ENCODE measurements at regions not wholly inside any gene's neighbourhood (a gene's known extent, or its start where the extent isn't known, plus 50 kb on each side); places are given as distances from the start of the nearest gene placed in this dataset.

DNA sequence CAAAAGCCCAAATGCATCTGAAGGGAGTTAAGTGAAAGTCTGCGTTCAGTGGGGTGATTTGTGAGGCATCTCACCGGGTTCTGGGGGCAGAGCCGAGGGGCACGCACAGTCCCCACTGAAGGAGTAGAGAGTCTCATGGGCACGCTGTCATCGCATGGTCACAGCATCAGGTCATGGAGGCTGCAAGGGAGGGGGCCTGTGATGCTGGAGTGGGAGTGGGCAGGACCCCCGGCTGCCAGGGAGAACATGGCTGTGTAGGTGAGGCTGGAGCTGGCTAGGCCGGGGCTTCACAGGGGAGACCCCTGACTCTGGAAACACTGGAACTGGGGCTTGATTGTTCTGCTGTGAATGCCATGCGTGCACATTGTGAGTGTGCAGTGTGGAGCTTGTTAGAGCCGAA, 360.5 kb downstream of the IRX2 start:
- no peak overlapping the region for H3K4me3 ChIP-seq (ENCODE audit: low read length)
- TF ChIP-seq ZNF274 (IDR thresholded peaks at IDR 0.05; ENCODE audit: low read depth, low read length): no peak

DNA sequence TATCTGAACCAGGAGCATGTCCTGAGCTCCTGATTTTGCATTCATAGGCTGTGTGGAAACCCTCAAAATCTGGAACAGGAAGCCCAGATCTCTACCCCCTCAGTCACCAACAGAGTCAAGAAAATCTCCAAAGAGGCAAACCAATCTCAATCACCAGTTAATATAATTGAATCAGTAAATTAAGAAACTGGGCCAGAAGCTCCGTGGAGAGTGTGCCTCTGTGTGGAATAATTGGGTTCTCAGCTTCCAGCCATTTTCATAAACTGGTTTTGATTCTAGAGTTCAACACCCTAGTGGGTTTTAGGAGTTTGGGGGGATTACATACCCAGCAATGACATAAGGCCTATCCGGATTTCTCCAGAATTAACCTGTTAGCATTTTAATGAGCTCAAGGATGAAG, 362.9 kb downstream of the IRX2 start:
- no peak for TF ChIP-seq ZNF274 (IDR thresholded peaks at IDR 0.05; ENCODE audit: low read depth, low read length)
- no peak overlapping the region for H3K4me3 ChIP-seq (ENCODE audit: low read length)

DNA sequence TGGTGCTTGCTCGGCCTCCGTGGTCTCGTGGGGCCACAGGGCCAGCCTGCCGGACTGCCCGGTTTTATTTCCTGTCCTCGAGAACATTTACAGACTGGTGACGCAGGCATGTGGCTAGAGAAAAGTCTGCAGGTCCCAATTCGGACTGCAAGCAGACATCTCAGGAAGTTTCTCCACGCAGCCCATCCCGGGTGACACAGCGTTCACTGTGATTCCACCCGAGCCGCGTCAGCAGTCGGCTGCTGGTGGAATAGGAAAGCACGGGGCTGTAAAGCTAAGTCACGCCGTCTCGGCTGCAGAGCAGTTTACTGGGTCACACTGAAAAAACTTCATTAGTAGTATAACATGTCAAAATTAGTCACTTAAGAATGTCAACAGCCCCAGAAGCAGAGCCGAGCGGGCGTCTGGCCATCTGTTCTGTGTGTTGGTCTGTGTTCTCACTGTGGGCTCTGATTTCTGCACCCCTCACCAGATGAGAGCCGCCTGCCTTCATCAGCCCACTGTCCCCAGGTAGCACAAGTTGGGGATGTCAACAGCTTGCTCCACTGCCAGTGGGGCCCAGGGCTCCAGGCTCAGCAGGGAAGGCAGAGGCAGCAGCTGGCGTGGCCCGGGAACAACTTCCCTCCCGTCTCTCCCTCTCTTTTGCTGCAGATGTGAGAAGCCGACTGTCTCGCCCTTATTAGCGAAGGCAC, 363.7 kb downstream of the IRX2 start:
- no peak overlapping the region for H3K4me3 ChIP-seq (ENCODE audit: low read length)
- TF ChIP-seq ZNF274 (IDR thresholded peaks at IDR 0.05; ENCODE audit: low read depth, low read length): no peak

DNA sequence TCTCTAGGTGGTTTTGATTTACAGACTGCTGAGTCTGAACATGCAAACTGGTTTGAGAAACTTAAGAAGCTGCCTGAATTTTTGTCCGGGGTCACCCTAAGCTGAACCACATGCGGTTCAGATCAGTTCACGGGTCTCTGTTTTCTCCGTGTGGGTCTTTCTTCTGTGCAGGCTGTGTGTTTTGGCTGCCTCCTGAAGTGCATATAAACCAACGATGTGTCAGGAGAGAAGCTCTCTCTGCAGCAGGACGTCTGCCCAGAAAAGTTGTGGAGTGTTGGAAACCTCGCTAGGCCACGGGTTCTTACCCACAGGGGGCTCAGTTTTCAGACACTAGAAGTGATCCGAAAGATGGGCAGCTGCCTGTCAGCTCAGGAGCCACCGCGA, 364.2 kb downstream of the IRX2 start:
- TF ChIP-seq ZNF274 (IDR thresholded peaks at IDR 0.05; ENCODE audit: low read depth, low read length): no peak
- no peak overlapping the region for H3K4me3 ChIP-seq (ENCODE audit: low read length)

DNA sequence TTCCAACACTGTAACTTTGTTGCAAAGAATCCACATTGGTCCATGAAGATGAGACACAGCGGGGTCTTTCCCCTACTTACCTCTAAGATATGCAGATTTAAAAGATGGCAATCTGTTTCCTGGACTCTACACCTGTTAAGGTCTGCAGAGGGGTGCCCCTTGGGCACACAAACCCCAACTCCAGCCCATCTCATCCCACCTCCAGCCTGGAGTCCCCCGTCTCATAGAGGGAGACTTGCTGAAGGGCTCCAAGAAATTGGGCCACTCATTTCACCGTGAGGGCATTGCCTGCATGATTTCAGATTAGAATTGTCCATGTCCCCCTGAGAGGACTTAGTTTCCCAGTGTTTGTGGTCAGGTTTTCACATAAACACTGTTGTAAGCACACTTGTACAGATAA, 365.7 kb downstream of the IRX2 start:
- no peak overlapping the region for H3K4me3 ChIP-seq (ENCODE audit: low read length)
- no peak for TF ChIP-seq ZNF274 (IDR thresholded peaks at IDR 0.05; ENCODE audit: low read depth, low read length)

DNA sequence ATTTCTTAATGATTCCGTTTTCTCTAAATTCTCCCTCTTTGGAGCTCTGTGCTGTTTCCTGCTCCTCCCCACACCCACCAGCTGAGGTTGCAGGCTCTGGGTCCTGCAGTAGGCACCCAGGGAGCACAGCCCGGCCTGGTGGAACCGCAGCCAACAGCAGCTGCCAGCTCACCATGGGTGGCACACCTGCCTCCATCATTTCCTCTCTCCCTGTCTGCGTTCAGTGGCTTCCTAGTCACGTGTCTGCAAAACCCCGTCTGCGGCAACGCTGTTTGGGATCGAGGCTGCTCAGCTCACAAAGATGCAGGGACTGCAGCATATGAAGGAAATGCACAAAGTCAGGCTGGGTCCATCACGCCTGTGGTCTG, 367.8 kb downstream of the IRX2 start:
- no peak for TF ChIP-seq ZNF274 (IDR thresholded peaks at IDR 0.05; ENCODE audit: low read depth, low read length)
- H3K4me3 ChIP-seq (ENCODE audit: low read length): no peak overlapping the region

DNA sequence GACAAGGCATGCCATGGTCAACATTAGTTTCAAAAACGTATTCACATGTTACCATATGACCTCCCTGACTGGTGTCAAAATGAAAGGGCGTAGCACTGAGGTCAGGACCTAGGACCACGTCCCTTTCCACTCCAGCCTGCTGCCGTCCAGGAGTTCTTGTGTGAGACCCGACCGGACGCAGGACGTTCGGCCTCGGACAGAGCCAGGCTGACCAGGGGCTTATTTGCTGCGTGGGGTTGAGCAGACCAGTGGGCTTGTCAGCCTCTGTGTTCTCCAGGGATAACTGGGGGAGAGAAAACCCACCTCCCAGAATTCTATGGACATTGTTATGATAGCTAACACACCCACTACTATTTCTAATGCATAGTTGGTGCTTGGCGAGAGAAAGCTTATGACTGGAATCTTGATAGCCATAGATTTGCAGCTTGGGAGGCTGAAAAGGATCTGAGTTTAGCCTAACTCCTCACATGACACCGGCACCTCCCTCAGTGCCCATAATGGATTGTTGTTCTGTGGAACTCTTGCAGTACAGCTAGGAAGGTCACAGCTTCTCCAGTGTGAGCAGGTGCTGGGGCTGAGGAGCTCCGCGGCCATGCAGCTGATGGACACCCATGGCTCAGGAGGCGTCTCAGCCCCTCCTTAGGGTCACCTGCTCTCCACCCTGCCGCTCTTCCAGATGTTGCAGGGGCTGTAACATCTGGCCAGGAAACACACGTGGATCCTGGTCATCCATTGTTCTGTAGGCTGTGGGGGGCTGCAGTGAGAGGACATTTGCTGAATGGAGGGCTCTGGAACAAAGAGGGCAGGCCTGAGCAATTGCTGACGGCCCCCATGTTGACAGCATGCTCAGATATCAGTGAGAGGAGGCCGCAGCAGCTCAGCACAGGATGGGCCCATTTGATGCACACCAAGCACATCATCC, 368.4 kb downstream of the IRX2 start:
- H3K4me3 ChIP-seq (ENCODE audit: low read length): no peak overlapping the region
- no peak for TF ChIP-seq ZNF274 (IDR thresholded peaks at IDR 0.05; ENCODE audit: low read depth, low read length)

DNA sequence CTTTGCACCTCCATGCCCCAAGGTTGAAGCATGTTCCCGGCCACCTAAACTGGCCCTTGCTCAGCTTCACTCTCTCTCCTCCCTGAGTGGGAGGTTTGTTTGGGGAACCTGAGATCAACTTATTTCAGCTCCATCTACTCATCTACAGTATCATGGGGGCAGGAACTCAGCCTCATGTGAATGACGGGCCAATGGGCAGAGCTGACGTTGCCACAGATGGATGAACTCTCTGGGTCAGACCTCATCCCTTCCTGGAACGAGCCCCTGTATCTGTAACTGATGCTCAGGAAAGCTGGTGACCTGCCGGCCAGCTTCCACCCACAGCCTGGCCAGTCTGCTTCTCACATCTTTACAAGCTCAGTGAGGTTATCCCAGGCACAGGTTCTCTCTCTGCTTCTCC, 369.6 kb downstream of the IRX2 start:
- no peak for TF ChIP-seq ZNF274 (IDR thresholded peaks at IDR 0.05; ENCODE audit: low read depth, low read length)
- no peak overlapping the region for H3K4me3 ChIP-seq (ENCODE audit: low read length)

DNA sequence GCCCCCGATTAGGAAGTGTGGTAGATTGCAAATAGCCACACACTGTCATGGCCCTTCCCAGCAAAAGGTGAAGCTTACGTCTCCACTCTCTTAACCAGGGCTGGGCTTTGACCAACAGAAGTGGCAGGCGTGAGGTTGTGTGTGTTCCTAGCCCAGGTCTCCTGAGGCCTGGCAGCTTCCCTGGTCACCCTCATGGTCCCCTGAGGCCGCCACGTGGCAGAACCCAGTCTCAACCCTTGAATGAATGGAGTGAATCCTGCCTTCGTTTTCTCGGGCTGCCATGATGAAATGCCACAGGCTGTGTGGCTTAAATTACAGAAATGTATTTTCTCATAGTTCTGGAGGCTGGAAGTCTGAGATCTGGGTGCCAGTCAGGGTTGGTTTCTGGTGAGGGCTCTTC, 370.4 kb downstream of the IRX2 start:
- TF ChIP-seq ZNF274 (IDR thresholded peaks at IDR 0.05; ENCODE audit: low read depth, low read length): no peak
- H3K4me3 ChIP-seq (ENCODE audit: low read length): no peak overlapping the region

DNA sequence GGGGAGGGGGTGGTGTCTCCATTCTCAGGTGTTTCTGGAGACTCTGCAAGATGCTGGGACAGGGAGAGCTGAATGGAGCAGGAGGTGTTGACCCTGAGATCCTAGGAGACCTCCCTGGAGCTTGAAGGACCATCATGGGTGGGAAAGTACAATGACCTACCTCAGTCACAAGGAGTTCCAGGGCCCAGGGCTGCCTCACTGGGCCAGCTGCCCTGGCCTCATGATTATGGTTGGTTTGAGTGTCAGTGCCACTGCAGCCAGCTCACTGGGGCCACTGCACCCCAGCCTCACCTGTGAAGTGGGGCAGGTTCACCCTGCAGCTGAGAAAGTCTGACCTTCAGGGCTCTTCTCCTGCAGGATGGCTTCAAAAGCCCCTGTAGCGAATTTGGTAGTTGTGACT, 372.5 kb downstream of the IRX2 start:
- TF ChIP-seq ZNF274 (IDR thresholded peaks at IDR 0.05; ENCODE audit: low read depth, low read length): no peak
- no peak overlapping the region for H3K4me3 ChIP-seq (ENCODE audit: low read length)

DNA sequence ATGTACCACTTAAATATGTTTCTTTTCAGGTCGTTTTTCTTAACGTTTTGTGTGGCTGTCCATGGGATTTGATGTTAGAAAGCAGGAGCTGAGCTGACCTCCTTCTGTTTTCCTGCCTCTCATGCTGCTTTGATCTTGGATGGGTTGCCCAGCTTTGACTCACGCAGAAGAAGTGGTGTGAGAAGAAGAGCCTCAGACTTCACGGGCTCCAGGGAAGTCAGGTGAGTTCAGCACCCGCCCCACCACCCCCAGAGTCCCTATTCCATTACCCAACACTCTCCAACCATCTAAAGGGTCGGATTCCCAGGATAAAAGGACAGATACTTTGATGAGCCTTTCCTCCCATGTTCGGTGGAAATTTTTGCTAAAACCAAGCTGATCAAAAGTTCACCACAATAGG, 373.4 kb downstream of the IRX2 start:
- TF ChIP-seq ZNF274 (IDR thresholded peaks at IDR 0.05; ENCODE audit: low read depth, low read length): no peak
- no peak overlapping the region for H3K4me3 ChIP-seq (ENCODE audit: low read length)

DNA sequence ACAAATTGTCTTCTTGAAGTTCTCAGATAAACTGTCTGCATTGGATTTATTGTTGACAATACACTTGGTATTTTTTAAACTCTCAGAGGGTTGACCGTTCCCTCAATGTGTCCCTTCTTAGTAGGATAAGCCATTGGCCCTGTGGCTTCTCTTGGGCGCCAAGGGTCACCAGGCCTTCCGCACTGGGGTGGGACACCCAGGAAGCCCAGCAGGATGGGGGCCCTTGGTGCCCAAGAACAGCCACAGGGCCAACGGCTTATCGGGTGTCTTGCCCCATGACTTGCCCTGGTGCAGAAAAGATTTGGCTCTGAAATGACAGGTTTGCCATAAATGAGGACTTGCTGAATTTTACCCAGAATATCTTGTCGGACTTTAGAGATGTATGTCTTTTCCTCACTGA, 375.0 kb downstream of the IRX2 start:
- H3K4me3 ChIP-seq (ENCODE audit: low read length): no peak overlapping the region
- TF ChIP-seq ZNF274 (IDR thresholded peaks at IDR 0.05; ENCODE audit: low read depth, low read length): no peak

DNA sequence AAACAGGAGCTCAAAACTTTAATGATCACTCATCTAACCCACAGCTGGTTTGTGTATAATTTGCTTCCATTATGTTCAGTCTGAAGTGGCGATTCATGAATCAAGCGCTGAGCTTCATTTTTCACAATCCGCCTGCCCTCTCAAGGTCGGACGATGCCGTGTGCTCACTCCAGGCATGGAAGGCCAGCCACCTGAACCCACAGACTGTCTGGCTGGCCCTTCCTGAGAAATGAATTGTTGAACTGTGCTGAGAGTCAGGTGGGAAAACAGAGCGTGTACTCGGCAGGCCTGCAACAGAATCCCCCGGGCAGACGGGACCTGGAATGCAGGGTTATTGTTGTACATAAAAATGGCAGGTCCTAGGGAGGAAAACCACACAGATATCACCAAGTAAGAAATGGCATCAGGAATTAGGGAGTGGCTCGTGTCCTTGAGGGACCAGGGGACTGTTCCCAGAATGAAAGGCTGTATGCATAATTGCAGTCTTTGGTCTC, 375.7 kb downstream of the IRX2 start:
- no peak overlapping the region for H3K4me3 ChIP-seq (ENCODE audit: low read length)
- TF ChIP-seq ZNF274 (IDR thresholded peaks at IDR 0.05; ENCODE audit: low read depth, low read length): no peak

DNA sequence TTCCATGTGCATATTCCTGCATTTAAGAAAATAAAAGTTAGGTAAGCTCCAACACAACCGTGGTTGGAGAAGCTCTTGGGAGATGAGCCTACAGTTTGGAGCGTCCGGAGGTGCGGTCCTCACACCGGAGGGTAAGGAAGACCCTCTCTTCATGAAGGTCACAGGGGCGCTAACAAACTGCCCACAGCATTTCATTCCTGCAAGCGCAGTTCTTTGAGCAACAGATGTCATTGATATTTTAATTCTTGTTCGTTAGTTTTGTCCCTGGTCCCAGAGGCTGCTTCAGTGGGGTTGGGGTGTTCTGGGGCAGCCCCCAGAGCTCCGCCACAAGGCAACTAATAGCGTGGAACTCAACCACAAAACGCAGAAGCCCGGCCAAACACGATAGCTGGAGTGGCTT, 376.2 kb downstream of the IRX2 start:
- H3K4me3 ChIP-seq (ENCODE audit: low read length): no peak overlapping the region
- TF ChIP-seq ZNF274 (IDR thresholded peaks at IDR 0.05; ENCODE audit: low read depth, low read length): no peak

DNA sequence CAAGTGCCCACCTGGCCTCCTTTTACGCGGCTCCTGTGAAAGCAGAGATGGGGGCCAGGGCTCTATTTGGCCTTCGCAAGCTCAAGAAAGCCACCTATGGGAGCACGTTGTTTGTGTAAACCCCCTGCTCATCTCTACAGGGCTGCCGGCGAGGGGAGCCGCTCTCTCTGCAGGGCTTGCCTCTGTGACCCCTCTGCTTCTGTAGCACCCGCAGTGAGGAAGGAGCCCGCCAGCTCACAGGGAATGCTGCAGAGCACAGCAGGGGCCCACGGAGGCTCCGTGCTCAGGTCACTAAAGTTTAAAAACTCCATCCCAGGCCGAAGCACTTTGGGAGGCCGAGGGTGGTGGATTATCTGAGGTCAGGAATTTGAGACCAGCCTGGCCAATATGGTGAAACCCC, 376.8 kb downstream of the IRX2 start:
- H3K4me3 ChIP-seq (ENCODE audit: low read length): no peak overlapping the region
- TF ChIP-seq ZNF274 (IDR thresholded peaks at IDR 0.05; ENCODE audit: low read depth, low read length): no peak

All from GM08714 (cell line).